ENCODE measurements at regions not wholly inside any gene's neighbourhood (a gene's known extent, or its start where the extent isn't known, plus 50 kb on each side); places are given as distances from the start of the nearest gene placed in this dataset.

- DNase-seq (ENCODE audit: low read depth in 2 of 2) = no peak
Observed at GRCh38 chr5:12272389-12272788, 368.1 kb upstream of the CTNND2 start.

- no peak for DNase-seq (ENCODE audit: low read depth in 2 of 2)
Observed at GRCh38 chr5:12270914-12271313, 366.7 kb upstream of the CTNND2 start.

DNA sequence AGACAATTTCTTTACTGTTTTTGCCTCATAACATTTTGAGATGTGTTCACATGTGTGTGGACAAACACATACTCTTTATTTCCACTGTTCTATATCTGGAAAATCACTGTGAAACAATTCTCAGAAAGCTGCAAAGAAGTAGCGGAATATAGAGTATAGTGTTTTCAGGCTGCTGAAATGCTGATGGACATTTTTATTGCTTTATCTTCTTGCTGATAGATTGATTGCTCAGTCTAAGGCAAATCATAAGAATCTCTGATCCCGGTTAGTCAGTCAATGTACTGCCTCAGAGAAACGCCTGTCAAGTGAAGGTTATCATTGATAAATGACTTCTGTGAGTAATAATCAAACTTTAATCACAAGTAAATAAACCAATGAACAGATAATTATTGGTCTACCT, 364.9 kb upstream of the CTNND2 start:
- DNase-seq (ENCODE audit: low read depth in 2 of 2) = no peak

- no peak for DNase-seq (ENCODE audit: low read depth in 2 of 2)
Observed at GRCh38 chr5:12258549-12258948, 354.3 kb upstream of the CTNND2 start.

DNA sequence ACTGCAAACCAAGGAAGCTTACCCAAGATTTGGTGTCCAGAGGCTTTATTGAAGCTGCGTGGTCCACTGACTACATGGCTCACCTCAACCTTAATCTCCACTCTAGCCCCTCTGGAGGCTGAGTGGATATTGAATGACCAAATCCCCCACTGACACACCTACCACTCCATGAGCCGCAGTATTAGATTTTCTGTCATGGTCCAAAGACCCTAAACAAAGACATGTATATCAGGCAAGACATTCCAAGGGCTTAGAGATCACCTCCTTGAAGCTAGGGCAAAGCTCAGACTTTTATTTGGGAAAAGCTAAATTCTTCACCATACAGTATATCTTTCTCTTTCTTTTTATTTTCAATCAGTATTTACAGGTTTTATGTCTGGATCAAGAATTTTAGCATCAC, 346.2 kb upstream of the CTNND2 start:
- no peak for DNase-seq (ENCODE audit: low read depth in 2 of 2)

- DNase-seq (ENCODE audit: low read depth in 2 of 2) = no peak
Observed at GRCh38 chr5:12248831-12249230, 344.6 kb upstream of the CTNND2 start.

- DNase-seq (ENCODE audit: low read depth in 2 of 2) = no peak
Observed at GRCh38 chr5:12246036-12246435, 341.8 kb upstream of the CTNND2 start.

GRCh38 chr5:12245429-12245828, 341.2 kb upstream of the CTNND2 start:
- no peak for DNase-seq (ENCODE audit: low read depth in 2 of 2)

DNA sequence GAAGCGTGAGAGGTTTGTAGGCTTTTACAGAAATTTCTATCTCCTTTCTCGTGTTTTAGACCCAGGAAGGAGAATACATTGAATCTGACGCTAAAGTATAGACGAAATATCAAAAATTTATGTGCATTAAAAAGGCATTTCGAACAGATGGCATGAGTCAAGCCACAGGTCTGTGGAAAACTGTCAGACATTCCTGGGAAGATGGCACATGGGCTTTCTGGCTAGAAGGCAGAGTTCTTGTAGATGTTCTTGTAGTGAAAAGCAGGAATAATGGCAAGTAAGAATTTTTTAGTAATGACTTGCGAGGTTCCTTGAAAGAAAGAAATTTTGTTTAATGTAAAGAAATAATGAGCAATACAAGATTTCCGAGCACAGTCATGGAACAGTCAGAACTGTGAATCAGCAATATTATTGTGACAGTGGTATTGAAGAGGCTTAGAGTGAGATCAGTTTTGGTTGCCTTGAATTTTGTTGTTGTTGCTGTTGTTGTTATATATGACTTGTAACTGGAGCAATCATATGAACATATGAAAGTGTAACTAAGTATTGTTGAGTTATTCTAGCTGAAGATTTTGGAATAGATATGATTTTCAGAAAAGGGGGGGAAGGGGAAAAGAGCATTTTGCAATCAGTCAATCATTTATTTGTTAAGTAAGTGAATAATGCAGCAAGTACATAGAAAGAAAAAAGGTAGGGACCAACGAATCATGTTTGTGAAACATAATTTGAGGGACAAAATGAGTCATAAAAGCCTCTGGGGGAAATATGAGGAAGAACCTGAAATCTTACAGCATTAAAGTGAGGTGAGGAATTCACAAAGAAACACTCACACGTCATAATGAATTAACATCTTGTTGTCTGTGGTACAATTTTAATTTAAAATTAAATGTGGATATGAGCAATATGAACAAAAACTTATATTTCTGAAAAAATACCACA, 339.0 kb upstream of the CTNND2 start:
- DNase-seq (ENCODE audit: low read depth in 2 of 2) = no peak

DNA sequence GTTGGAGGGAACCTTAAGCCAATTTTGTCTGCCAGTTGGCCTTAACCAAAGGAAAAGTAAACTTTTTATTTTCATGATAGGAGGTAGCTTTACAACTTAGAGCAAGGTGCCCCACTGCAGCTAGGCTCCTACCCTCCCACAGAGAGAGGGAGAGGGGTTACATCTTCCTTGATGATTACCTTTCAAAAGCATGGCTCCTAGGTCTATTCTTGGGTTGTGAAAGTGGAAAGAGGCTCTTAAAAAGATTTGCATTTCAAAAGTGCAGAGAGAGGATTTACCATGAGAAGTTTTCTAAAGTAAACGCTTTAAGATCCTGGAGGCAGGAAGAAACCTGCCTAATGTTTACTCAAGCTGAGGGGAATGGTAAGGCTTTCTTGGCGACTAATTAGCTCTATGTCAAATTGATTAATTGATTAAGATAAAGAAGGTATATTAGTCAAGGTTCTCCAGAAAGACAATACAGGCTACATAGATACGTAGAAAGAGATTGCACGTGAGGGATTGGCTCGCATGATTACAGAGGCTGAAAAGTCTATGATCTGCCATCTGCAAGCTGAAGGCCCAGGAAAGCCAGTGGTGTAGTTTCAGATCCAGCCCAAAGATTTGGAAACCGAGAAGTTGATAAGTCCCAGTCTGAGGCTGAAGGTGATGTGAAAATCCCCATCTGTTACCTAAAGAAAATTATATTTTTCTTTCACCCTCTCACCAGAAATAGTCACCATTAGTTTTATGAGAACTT, 333.8 kb upstream of the CTNND2 start:
- no peak for DNase-seq (ENCODE audit: low read depth in 2 of 2)

DNA sequence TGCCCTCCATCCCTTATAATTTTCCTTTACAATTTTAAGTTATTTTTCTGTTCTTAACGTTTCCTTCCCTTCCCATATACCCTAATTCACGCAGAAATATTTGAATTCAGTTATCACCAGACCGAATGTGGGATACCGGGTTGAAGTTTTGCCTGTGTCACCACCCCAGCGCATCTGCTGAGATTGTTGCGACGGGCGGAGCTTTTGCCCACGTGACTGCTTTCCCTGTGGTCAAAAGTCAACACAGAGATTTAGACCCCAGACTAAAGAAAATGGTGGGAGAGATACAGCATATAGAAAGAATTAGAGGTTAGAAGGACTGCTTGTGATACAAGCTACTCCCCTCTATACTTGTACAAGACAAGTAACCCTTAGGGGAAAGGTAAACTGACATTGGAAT, 326.4 kb upstream of the CTNND2 start:
- no peak for DNase-seq (ENCODE audit: low read depth in 2 of 2)

GRCh38 chr5:12217039-12217438, 312.8 kb upstream of the CTNND2 start:
- no peak for DNase-seq (ENCODE audit: low read depth in 2 of 2)

DNA sequence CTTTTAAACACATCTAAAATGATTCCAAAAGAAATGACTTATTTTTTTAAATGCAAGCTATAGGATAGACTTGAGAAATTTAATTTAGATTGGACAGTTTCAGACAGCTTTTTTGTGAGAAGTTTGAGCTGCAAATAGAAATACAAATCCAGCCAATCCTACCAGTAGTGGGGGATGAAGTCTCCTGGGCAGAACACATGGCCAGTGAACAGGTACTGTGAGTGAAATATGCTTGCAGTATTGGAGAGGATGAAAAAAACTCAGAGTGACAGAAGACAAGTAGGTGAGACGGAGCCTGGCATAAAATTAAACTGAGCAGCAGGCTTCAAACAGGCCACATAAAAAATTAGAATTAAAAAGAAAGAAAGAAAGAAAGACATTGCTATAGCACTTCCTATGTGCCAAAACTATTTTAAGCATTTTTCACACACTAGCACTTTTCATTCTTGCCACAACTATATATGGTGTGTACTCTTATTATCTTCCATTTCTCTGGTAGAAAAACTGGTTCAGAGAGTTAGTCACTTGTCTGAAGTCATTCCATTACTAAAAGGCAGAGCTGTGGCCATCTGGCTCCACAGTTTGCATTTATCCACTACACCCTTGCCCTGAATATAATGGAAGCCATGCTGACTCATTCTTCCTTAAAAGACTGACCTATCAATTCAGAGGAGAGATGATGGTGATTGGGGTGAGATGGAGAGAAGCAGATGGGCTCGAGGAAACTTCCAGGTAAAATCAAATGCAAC, 310.2 kb upstream of the CTNND2 start:
- DNase-seq (ENCODE audit: low read depth in 2 of 2) = no peak

DNA sequence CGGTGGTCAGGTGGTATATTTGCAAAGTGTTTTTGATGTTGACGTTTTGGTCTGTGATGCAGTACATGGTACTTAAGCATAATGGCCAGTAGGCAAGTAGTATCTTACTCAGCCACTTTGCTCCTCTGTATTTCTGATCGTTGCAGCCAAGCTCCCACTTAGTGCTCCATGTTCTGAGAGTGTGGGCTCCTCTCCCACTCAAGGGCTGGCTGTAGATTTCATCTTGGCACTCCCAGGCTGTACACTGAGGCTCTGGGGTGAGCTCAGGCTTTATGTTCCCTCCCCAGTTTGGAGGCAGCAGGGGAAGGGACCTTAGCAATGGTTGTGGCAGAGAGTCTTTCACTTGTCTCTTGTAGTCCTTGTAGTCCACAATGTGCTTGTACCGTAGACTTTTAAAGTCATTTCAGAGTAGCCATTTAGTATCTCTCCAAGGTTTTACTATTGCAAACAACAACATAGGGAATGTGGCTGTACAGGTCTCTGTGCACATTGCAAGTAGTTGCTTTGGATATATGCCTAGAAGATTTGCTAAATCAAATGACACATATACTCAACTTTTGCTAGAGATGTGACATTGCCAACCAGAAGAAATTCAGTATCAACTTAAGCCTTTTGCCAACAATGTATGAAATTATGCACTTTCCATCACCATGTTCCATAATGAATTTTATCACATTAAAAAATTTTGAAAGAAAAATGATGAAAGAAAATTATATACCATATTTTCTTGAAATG, 304.3 kb upstream of the CTNND2 start:
- no peak for DNase-seq (ENCODE audit: low read depth in 2 of 2)

- no peak for DNase-seq (ENCODE audit: low read depth in 2 of 2)
Observed at GRCh38 chr5:12204761-12205160, 300.5 kb upstream of the CTNND2 start.

GRCh38 chr5:12193536-12193935, 289.3 kb upstream of the CTNND2 start:
- DNase-seq (ENCODE audit: low read depth in 2 of 2) = no peak

- no peak for DNase-seq (ENCODE audit: low read depth in 2 of 2)
Observed at GRCh38 chr5:12183003-12183402, 278.8 kb upstream of the CTNND2 start.

DNA sequence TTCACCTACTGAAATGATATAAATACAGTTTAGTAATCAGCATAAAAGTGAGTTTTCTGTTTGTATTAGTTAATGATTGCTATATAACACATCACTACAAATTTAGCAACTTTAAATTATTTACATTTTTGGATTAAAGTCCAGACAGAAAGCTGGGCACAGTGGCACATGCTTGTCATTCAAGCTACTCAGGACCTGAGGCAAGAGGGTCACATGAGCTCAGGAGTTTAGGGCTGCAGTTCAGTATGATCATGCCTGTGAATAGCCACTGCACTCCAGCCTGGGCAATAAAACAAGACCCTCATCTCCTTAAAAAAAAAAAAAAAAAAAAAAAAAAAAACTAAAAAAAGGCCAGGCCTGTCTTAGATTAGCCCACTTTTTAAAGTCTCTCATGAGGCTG, 273.6 kb upstream of the CTNND2 start:
- DNase-seq (ENCODE audit: low read depth in 2 of 2) = no peak

DNA sequence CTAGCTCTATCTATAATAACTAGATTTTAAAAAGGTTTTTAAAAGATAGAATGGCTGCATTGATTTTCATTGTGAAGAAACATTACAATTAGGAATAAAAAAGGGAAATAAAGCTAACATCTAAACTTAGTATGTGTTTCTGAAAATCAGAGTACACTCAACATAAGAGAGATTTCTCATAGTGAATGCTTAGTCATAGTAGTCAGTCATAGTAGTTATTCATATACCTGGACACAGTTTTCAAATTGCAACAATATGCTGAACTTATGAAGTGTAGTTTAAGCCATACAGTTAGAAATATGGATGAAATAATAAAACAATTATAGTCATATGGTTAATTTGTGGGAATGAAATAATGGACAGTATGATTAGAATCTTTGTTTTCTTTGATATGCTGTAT, 273.0 kb upstream of the CTNND2 start:
- DNase-seq (ENCODE audit: low read depth in 2 of 2) = no peak

- no peak for DNase-seq (ENCODE audit: low read depth in 2 of 2)
Observed at GRCh38 chr5:12175914-12176585, 271.8 kb upstream of the CTNND2 start.

DNA sequence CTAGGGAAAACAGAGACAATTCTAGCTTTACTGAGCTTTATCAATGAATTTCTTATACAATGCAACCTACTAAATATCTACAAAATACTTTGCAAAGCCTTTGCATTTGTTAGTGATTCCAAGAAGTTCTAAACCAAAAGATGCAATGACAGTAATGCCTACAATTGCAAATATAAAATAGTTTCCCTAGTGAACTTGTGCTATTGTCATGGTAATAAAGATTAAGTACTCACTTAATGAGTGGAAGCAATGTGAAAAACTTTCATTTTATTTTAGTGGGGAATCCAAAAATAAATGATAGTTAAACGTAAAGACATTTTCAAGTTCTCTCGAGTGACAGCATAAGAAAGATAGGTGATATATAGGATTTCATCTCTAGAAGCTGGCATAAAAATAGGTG, 270.5 kb upstream of the CTNND2 start:
- no peak for DNase-seq (ENCODE audit: low read depth in 2 of 2)

Measured in dermis microvascular lymphatic vessel endothelial cell (primary cell).